Activated CD8-positive, alpha-beta T cell treated with anti-CD3 and anti-CD28 coated beads for 36 hours (primary cell): ENCODE measurements at regions not wholly inside any gene's neighbourhood (a gene's known extent, or its start where the extent isn't known, plus 50 kb on each side); places are given as distances from the start of the nearest gene placed in this dataset.
"Not testable (repeated sequence)": the region's sequence is repeated elsewhere in the genome, so short reads cannot be mapped to it uniquely, and the experiment has no call there.

Experiments used
- ATAC-seq: fragments of 200-7000 bp; cut with Tn5 transposase; one replicate; pipeline ENCODE4 v1.10.0; 2021; ENCODE audit warnings: mild to moderate bottlenecking, moderate library complexity
- CTCF ChIA-PET: fragments of 350-600 bp; sonication (Branson Sonifier 250); formaldehyde crosslinking; loops from one replicate; lab custom pipeline; 2021; ENCODE audit warnings: antibody characterized with exemption; lab: Charles Lee
- POLR2A ChIA-PET: fragments of 350-600 bp; sonication (Branson Sonifier 250); formaldehyde crosslinking; loops from one replicate; lab custom pipeline; 2021; ENCODE audit warnings: antibody characterized with exemption; lab: Charles Lee
- DNase-seq: peaks from one replicate; pipeline ENCODE4 v3.0.0-alpha.2; 2020
- H3K27ac Mint-ChIP-seq: one replicate; pipeline ENCODE4 v1.8.0; 2021; ENCODE audit warnings: mild to moderate bottlenecking, mixed read lengths
- H3K27me3 Mint-ChIP-seq: one replicate; pipeline ENCODE4 v1.8.0; 2021; ENCODE audit warnings: mixed read lengths
- H3K36me3 Mint-ChIP-seq: one replicate; pipeline ENCODE4 v1.8.0; 2021; ENCODE audit warnings: low read depth, mixed read lengths
- H3K4me1 Mint-ChIP-seq: one replicate; pipeline ENCODE4 v1.8.0; 2021; ENCODE audit warnings: low read depth, mixed read lengths
- H3K4me3 Mint-ChIP-seq: one replicate; pipeline ENCODE4 v1.8.0; 2021; ENCODE audit warnings: mild to moderate bottlenecking, moderate library complexity, mixed read lengths
- H3K9me3 Mint-ChIP-seq: one replicate; pipeline ENCODE4 v1.8.0; 2021; ENCODE audit warnings: mixed read lengths
- intact Hi-C: fragments of 100-400 bp; cut with micrococcal nuclease; formaldehyde crosslinking; loops from one replicate; pipeline ENCODE4 v1.10.0; 2022
- TF ChIP-seq, protein P1 (sequence below): fragments of 200-600 bp; IDR thresholded peaks from one replicate; pipeline ENCODE4 v1.8.0; 2022; ENCODE audit warnings: antibody characterized with exemption, mild to moderate bottlenecking

DNA sequence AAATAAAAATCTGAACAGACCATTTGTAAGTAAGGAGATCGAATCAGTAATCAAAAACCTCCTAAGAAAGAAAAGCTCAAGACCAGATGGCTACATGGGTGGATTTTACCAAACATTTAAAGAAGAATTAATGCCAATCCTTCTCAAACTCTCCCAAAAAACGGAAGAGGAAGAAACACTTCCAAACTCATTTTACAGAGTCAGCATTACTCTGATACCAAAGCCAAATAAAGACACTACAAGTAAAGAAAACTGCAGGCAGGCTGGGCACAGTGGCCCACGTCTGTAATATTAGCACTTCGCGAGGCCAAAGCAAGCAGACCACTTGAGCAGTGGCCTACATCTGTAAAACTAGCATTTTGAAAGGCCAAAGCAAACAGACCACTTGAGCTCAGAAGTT is 159.8 kb downstream of the DPY19L2 start:
- intact Hi-C loops, result no loop called here
- no peak for ATAC-seq
- CTCF ChIA-PET, result no interaction called here
- H3K27ac Mint-ChIP-seq, result no peak overlapping the region
- no peaks in the 10 kb centered on the region for H3K27me3 Mint-ChIP-seq
- DNase-seq, result no peak
- POLR2A ChIA-PET, result no interaction called here
- TF ChIP-seq, protein P1, sequence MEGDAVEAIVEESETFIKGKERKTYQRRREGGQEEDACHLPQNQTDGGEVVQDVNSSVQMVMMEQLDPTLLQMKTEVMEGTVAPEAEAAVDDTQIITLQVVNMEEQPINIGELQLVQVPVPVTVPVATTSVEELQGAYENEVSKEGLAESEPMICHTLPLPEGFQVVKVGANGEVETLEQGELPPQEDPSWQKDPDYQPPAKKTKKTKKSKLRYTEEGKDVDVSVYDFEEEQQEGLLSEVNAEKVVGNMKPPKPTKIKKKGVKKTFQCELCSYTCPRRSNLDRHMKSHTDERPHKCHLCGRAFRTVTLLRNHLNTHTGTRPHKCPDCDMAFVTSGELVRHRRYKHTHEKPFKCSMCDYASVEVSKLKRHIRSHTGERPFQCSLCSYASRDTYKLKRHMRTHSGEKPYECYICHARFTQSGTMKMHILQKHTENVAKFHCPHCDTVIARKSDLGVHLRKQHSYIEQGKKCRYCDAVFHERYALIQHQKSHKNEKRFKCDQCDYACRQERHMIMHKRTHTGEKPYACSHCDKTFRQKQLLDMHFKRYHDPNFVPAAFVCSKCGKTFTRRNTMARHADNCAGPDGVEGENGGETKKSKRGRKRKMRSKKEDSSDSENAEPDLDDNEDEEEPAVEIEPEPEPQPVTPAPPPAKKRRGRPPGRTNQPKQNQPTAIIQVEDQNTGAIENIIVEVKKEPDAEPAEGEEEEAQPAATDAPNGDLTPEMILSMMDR, result no peak
- H3K36me3 Mint-ChIP-seq, result no peaks in the 10 kb centered on the region
- peaks cover 6% of the 10 kb centered on the region for H3K9me3 Mint-ChIP-seq
- no peak overlapping the region for H3K4me3 Mint-ChIP-seq
- H3K4me1 Mint-ChIP-seq, result no peaks in the 10 kb centered on the region

DNA sequence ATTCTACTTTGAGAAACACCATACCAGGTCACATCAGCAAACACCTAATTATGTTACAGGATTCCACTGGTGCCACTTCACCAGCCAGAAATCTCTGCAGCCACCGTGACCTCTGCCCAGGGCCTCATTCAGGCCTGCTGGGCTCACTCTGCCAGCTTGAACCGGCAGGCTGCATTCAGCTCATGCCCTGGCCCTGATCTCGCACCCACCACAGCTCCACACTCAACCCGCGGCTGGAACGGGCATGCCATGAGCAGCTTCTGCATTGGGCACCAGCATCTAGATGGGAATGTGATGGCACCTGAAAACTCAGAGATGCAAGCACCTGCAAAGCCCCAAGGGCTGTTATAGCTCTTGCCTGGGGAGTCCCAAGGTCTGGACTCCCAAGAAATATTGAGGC is 168.7 kb downstream of the DPY19L2 start:
- POLR2A ChIA-PET, result no interaction called here
- Mint-ChIP-seq H3K36me3 (no peaks in the 10 kb centered on the region), H3K4me3 (no peak overlapping the region), H3K4me1 (no peaks in the 10 kb centered on the region), H3K9me3 (no peaks in the 10 kb centered on the region), H3K27me3 (peaks cover 2% of the 10 kb centered on the region), H3K27ac (no peak overlapping the region)
- ATAC-seq (no peak), DNase-seq (no peak)
- TF ChIP-seq, protein P1, result no peak
- CTCF ChIA-PET, result no interaction called here
- intact Hi-C loops, result no loop called here

DNA sequence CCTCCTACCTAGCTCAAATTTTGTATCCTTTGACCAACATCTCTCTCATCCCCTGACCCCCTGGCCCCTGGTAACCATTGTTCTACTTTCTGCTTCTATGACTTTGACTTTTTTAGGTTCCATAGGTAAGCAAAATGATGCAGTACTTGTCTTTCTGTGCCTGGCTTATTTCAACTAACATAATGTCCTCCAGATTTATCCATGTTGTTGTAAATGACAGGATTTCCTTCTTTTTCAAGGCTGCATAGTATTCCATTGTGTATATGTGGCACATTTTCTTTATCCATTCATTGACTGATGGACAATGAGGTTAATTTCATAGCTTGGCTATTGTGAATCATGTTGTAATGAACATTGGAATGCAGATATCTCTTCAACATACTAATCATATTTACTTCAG is 170.1 kb downstream of the DPY19L2 start:
- Mint-ChIP-seq H3K4me1 (no peaks in the 10 kb centered on the region), H3K36me3 (no peaks in the 10 kb centered on the region), H3K4me3 (no peak overlapping the region), H3K27me3 (peaks cover under 1% of the 10 kb centered on the region), H3K9me3 (no peaks in the 10 kb centered on the region), H3K27ac (no peak overlapping the region)
- DNase-seq, result no peak
- ChIA-PET POLR2A (no interaction called here), CTCF (no interaction called here)
- intact Hi-C loops, result no loop called here
- no peak for ATAC-seq
- TF ChIP-seq, protein P1, result no peak

DNA sequence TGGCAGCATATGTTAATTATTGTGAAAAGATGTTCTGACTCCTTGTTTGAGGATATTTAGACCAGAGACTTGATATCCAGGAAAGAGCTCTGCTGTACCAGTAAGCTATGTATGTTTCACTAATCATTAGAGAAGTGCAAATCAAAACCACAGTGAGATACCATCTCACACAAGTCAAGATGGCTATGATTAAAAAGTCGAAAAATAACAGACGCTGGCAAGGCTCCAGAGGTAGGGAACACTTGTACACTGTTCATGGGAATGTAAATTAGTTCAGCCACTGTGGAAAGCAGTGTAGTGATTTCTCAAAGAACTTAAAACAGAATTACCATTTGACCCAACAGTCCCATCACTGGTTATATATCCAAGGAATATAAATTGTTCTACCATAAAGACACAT is 171.6 kb downstream of the DPY19L2 start:
- intact Hi-C loops, result no loop called here
- H3K36me3 Mint-ChIP-seq, result no peaks in the 10 kb centered on the region
- H3K27me3 Mint-ChIP-seq, result no peaks in the 10 kb centered on the region
- no peaks in the 10 kb centered on the region for H3K9me3 Mint-ChIP-seq
- TF ChIP-seq, protein P1, result no peak
- ATAC-seq, result no peak
- no peak for DNase-seq
- ChIA-PET POLR2A (no interaction called here), CTCF (no interaction called here)
- H3K27ac Mint-ChIP-seq, result no peak overlapping the region
- no peaks in the 10 kb centered on the region for H3K4me1 Mint-ChIP-seq
- no peak overlapping the region for H3K4me3 Mint-ChIP-seq

DNA sequence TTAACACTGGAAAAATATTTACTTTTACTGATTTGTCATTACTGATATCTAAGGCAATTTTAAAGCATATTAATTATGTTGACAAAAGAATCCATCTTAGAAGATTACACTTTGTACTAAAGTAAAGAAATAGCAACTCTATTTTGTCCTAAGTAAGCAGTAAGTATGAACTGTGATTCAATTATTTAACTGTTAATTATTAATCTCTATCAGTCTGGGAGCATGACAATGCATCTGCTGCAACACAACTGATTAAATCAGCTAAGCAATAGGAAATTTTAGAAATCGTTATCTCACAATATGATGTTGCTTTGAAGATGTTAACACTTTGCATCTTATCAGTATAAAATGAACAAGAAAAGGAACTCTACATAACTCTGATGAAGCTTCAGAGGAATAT is 172.3 kb downstream of the DPY19L2 start:
- no peaks in the 10 kb centered on the region for H3K4me1 Mint-ChIP-seq
- no peak overlapping the region for H3K27ac Mint-ChIP-seq

DNA sequence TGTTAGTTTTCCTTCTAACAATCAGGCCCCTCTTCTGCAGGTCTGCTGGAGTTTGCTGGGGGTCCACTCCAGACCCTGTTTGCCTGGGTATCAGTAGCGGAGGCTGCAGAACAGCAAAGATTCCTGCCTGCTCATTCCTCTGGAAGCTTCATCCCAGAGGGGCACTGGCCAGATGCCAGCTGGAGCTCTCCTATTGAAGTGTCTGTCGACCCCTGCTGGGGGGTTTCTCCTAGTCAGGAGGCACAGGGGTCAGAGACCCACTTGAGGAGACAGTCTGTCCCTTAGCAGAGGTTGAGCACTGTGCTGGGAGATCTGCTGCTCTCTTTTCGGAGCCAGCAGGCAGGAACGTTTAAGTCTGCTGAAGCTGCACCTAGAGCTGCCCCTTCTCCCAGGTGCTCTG is 174.9 kb downstream of the DPY19L2 start:
- POLR2A ChIA-PET, DNase-seq, H3K9me3 Mint-ChIP-seq, H3K27me3 Mint-ChIP-seq, H3K4me3 Mint-ChIP-seq, H3K4me1 Mint-ChIP-seq, ATAC-seq, H3K27ac Mint-ChIP-seq, CTCF ChIA-PET, H3K36me3 Mint-ChIP-seq, intact Hi-C loops: not testable (repeated sequence)

More for the DNA sequence above, 172.3 kb downstream of the DPY19L2 start:
- DNase-seq (no peak), ATAC-seq (no peak)
- ChIA-PET CTCF (no interaction called here), POLR2A (no interaction called here)
- H3K9me3 Mint-ChIP-seq, result no peaks in the 10 kb centered on the region
- TF ChIP-seq, protein P1, result no peak
- no peak overlapping the region for H3K4me3 Mint-ChIP-seq
- no peaks in the 10 kb centered on the region for H3K36me3 Mint-ChIP-seq
- intact Hi-C loops, result no loop called here
- H3K27me3 Mint-ChIP-seq, result no peaks in the 10 kb centered on the region
